Neural progenitor cell (in vitro differentiated cells): ENCODE measurements at regions not wholly inside any gene's neighbourhood (a gene's known extent, or its start where the extent isn't known, plus 50 kb on each side); places are given as distances from the start of the nearest gene placed in this dataset.

ENCODE experiments used
- EZH2 ChIP-seq: fragments of 200-600 bp; sonication (generic); IDR thresholded peaks from 2 replicates; pipeline ENCODE4 v1.6.1; 2017; ENCODE audit warnings: antibody characterized with exemption, mild to moderate bottlenecking, moderate library complexity
- EZH2phosphoT487 ChIP-seq: fragments of 200-600 bp; sonication (generic); IDR thresholded peaks from 2 replicates; pipeline ENCODE4 v1.6.1; 2017; ENCODE audit warnings: antibody characterized with exemption
- TF ChIP-seq, protein P1 (sequence below): fragments of 200-600 bp; sonication (generic); IDR thresholded peaks from 2 replicates; pipeline ENCODE4 v1.5.1; 2017; ENCODE audit warnings: antibody characterized with exemption, mild to moderate bottlenecking

DNA sequence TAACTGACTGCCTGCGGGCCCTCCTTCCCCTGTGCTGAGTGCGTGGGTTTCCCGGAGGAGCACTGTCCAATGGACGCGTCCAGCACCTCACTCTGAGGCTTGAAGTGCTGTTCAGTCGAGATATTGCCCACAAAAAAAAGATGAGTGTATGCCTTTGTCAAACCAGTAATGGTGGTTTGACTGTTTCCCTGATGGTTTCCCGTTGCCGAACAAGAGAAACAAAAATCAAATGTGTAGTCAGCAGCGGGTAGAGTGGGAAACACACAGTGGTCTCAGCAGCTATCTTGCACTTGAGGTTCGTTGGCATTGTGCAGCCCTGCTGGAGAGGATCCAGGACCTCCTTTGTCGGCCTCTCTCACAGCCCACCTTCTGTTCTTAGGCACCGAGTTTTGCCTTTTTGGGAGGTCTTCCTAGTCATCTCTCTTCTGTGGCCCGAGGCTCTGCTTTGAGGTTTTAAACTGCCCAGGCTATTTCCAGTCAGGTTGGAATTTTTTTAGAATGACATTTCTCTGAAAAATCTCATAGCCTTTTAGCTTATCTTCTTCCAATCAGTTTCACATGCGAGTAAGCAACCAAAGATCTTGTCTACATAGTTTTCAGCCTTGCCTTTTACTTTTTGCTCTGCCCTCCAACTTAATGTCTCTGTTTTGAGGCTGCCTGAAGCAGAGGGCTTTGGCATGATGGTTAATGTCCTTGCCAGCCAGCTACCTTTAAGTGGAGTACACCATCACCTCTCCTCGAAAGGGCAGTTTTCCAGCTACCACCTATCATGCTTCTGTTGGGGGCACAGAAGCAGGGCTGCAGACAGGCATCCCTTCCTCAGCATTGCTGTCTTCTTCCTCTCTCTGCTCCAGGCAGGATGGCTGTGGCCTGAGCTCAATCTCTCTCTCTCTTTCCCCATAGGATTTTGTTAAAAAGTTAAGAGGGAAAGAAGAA lies 132.3 kb downstream of the URB2 start:
- TF ChIP-seq EZH2phosphoT487 (no peak), EZH2 (no peak)
- TF ChIP-seq, protein P1, sequence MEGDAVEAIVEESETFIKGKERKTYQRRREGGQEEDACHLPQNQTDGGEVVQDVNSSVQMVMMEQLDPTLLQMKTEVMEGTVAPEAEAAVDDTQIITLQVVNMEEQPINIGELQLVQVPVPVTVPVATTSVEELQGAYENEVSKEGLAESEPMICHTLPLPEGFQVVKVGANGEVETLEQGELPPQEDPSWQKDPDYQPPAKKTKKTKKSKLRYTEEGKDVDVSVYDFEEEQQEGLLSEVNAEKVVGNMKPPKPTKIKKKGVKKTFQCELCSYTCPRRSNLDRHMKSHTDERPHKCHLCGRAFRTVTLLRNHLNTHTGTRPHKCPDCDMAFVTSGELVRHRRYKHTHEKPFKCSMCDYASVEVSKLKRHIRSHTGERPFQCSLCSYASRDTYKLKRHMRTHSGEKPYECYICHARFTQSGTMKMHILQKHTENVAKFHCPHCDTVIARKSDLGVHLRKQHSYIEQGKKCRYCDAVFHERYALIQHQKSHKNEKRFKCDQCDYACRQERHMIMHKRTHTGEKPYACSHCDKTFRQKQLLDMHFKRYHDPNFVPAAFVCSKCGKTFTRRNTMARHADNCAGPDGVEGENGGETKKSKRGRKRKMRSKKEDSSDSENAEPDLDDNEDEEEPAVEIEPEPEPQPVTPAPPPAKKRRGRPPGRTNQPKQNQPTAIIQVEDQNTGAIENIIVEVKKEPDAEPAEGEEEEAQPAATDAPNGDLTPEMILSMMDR = no peak
